AG04450 (cell line): ENCODE measurements at regions not wholly inside any gene's neighbourhood (a gene's known extent, or its start where the extent isn't known, plus 50 kb on each side); places are given as distances from the start of the nearest gene placed in this dataset.

Experiments used
- CTCF ChIA-PET: fragments of 300-600, 350-600 bp; formaldehyde crosslinking; extraction: SDS; loops from one replicate; lab custom pipeline; 2022; ENCODE audit warnings: antibody characterized with exemption, inconsistent platforms; lab: Charles Lee
- POLR2A ChIA-PET: fragments of 350-600 bp; formaldehyde crosslinking; extraction: SDS; loops from one replicate; lab custom pipeline; 2021; ENCODE audit warnings: antibody characterized with exemption, inconsistent platforms; lab: Yijun Ruan, JAX
- DNase-seq: peaks from one replicate; pipeline ENCODE4 v3.0.0-alpha.2; 2011; ENCODE audit warnings: low read depth, low spot score
- H3K27ac ChIP-seq: one replicate; pipeline ENCODE4 v1.5.1; 2012; ENCODE audit warnings: low read depth, low read length, control low read depth
- H3K27me3 ChIP-seq: one replicate; pipeline ENCODE4 v1.6.0; 2012; ENCODE audit warnings: low read length; ENCODE audit not compliant: control insufficient read depth, insufficient read depth
- H3K4me3 ChIP-seq: 2 replicates; pipeline ENCODE4 v1.5.1; 2011; ENCODE audit warnings: mild to moderate bottlenecking, low read depth, low read length, control low read depth
- H3K9me3 ChIP-seq: 2 replicates; pipeline ENCODE4 v1.5.1; 2012; ENCODE audit warnings: low read length; ENCODE audit not compliant: control insufficient read depth, insufficient read depth
- CTCF ChIP-seq: IDR thresholded peaks from 2 replicates; pipeline ENCODE4 v1.5.1; 2011; ENCODE audit warnings: low read depth, low read length, control low read depth, inconsistent platforms

GRCh38 chr4:35506161-35506560, 738.2 kb downstream of the ARAP2 start:
- ChIA-PET POLR2A (no interaction called here), CTCF (no interaction called here)
- Histone ChIP-seq H3K9me3 (peaks cover 3% of the 10 kb centered on the region; the same call in 1 of the 2 replicates), H3K27ac (no peak overlapping the region), H3K27me3 (no peaks in the 10 kb centered on the region), H3K4me3 (no peak overlapping the region)
- no peak for TF ChIP-seq CTCF
- no peak for DNase-seq

- Histone ChIP-seq H3K9me3 (peaks cover 3% of the 10 kb centered on the region; the same call in 1 of the 2 replicates), H3K4me3 (no peak overlapping the region), H3K27me3 (no peaks in the 10 kb centered on the region), H3K27ac (no peak overlapping the region)
- CTCF ChIA-PET, result no interaction called here
- POLR2A ChIA-PET, result no interaction called here
- no peak for TF ChIP-seq CTCF
- no peak for DNase-seq
These were observed 732.5 kb downstream of the ARAP2 start for GRCh38 chr4:35511851-35512250.

- Histone ChIP-seq H3K27me3 (no peaks in the 10 kb centered on the region), H3K4me3 (no peak overlapping the region), H3K27ac (no peak overlapping the region), H3K9me3 (no peaks in the 10 kb centered on the region; the same call in 1 of the 2 replicates)
- ChIA-PET POLR2A (no interaction called here), CTCF (no interaction called here)
- TF ChIP-seq CTCF, result no peak
- no peak for DNase-seq
These were observed 728.2 kb downstream of the ARAP2 start for GRCh38 chr4:35516102-35516501.

GRCh38 chr4:35520059-35520458, 724.3 kb downstream of the ARAP2 start:
- H3K27ac ChIP-seq, result no peak overlapping the region
- TF ChIP-seq CTCF, result no peak
- ChIA-PET CTCF (no interaction called here), POLR2A (no interaction called here)
- H3K9me3 ChIP-seq, result peaks cover under 1% of the 10 kb centered on the region; the same call in 1 of the 2 replicates
- H3K27me3 ChIP-seq, result no peaks in the 10 kb centered on the region
- no peak overlapping the region for H3K4me3 ChIP-seq
- no peak for DNase-seq

GRCh38 chr4:35521682-35522081, 722.6 kb downstream of the ARAP2 start:
- DNase-seq, result no peak
- TF ChIP-seq CTCF, result no peak
- Histone ChIP-seq H3K27ac (no peak overlapping the region), H3K4me3 (no peak overlapping the region), H3K27me3 (no peaks in the 10 kb centered on the region), H3K9me3 (peaks cover 9% of the 10 kb centered on the region)
- ChIA-PET CTCF (no interaction called here), POLR2A (no interaction called here)
